NCI-H526 (cell line): ENCODE measurements at regions not wholly inside any gene's neighbourhood (a gene's known extent, or its start where the extent isn't known, plus 50 kb on each side); places are given as distances from the start of the nearest gene placed in this dataset.

ENCODE experiments used
- DNase-seq, 2 experiments: peaks; one replicate each; lab custom pipeline; 2025; lab: John Stamatoyannopoulos, UW

DNA sequence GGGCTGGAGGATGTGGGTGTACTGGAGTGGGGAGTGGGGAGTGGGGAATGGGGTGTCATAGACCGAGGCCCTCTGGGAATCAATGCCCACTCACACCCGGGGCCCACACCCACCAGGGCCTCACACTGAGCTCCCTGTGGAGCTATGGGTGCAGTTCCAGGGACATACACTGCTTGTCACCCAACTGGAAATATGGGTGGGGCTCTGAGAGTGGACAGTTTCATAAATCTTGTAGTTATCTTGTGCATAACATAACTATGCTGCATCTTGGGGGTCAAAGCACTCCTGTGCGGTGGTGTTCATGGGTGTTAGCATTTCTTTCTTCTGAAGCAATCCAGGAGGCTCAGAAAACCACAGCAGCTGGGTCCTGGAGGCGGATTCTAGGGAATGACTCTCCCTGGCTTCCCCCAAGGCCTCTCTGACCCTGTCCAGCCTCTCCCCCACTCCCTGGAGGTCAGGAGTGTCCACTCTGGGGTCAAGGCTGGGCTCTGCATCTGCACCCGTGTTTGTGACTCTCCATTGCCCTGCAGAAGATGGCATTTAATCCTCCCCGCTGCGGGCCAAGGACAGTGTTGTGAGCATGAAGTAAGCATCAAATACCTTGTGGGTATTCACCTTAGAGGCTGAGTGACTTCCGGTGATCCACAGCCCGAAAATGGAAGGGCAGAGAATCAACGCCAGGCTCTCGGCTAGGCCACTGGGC lies 172.5 kb downstream of the CTTN start:
- DNase-seq: no peak

DNA sequence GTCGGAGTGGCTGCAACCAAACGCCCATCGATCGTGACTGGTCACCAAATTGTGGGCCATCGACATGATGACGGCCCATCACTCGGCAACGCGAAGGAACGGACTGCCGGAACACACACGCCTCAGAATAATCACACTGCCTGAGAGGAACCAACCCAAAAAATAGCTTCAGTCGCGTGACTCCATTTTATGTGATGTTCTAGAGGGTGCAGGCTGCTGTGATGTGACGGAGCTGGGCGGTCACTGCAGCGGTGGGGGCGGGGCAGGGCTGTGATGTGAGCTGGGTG lies 174.6 kb downstream of the CTTN start:
- no peak for DNase-seq

DNA sequence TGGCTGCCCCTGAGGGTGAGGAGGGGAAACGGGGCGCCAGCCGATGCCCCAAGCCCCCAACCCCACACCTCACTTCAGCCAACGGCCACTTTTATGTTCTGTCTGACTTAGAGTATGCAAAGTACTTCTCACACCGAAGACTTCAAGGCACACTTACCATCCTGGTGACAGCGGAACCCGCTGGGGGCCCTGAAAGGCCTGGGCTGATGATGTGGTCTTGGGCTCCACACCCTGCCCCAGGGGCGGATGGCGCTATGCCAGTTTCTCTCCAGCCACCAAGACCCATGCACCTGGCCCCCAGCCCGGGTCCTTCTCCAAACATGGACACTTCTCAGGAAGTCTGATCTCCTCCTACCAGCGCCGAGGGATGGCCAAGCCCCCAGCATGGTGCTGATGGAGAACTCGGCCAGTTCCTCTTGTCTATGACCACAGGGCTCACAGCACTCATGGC lies 175.4 kb downstream of the CTTN start:
- no peak for DNase-seq

DNA sequence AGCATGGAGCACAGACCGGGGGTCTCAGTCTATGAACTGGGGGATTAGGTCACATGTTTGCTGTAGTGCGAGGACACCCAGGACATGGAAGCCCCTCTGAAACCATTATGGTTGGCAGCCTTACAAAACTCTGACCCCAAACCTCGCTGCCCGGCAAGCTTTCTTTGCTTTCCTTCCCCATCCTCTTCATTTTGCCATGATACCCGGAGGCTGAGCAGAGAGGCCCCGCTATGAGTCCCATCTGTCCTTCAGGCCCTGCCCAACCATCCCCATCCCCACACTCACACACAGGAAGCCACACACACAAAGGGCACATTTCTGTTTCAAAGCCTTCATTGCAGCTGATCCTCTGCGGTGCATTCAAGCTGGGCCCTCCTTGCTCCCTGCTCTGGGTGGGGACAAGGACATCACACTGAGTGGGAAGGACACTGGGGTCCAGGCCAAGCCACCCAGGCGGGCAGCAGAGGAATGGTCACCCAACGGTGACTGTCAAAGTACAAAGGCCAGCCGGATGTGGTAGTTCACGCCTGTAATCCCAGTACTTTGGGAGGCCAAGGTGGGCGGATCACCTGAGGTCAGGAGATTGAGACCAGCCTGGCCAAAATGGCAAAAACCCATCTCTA lies 176.5 kb downstream of the CTTN start:
- no peak for DNase-seq

DNA sequence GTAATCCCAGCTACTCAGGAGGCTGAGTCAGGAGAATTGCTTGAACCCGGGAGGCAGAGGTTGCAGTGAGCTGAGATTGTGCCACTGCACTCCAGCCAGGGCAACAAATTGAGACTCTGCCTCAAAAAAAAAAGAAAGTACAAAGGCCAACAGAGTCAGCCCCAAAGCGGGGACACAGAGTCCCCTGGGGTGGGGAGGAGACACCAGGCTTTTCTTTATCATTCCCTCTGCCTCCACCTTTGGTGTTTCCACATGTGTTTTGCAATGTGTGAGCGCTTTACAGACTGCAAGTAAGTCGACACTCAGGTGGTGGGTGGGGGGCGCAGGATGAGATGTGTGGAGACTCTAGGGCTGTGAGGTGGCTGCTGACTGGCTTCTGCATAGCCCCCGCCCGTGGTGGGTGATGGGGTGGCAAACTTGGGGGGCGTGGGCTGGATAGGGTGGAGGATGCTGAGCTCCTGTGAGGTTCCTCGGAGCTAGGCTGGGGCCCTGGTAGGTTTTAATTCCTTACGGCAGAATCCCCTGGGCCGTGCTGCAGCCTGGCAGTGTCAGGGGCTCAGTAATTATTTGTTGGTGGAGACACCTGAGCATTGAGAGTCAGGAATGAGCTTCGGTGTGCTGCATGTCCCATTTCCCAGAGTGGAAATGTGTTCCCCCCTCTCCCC lies 177.2 kb downstream of the CTTN start:
- no peak for DNase-seq

DNA sequence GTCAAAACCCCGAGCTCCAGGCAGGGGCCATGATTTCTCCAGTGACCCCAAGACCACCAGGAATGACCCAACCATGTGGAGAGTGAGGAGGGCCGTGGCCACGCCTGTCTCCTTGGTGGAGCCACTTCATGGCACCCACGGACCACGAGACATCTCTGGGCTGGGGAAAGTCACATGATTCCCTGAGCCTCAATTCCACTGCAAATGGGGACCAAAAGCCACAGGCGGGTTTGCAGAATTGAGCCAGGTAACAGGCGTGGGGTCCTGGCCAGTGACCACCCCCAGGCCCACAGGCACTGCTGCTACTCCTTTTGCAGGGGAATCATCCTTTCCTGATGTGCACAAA lies 178.9 kb downstream of the CTTN start:
- DNase-seq: no peak

DNA sequence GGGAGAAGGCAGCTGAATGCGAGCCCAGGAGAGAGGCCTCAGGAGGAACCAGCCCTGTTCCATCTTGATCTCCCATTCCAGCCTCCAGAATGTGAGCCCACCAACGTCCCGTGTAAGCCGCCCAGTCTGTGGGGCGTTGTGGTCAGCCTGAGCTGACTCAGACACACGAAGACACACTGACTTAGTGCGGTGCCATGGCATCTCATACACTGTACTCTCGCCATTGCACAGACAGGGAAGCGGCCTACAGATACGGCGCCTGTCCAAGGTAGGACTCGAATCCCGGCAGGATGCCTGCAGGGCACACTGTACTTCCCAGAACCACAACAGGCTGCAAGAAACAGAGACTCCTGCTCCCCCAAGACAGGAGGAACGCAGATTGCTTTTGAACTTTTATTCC lies 179.6 kb downstream of the CTTN start:
- no peak for DNase-seq

DNA sequence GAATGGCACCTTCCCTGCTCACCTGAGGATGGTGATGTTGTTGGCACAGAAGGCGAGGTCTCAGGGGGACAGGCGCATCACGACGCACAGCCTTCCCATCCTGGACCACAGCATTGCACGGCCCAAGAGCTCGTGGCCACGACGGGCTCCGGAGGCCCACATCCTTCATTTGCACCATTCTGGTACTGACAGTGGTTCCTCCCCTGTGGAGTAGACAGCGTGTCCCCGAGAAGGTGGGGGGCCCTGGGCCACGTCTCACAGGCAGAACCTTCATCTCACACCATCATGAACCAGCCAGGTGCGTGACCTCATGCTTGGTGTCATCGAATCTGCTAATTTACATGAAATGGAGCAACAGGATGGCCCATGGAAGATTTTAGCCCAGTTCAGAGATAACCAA lies 180.0 kb downstream of the CTTN start:
- no peak for DNase-seq

DNA sequence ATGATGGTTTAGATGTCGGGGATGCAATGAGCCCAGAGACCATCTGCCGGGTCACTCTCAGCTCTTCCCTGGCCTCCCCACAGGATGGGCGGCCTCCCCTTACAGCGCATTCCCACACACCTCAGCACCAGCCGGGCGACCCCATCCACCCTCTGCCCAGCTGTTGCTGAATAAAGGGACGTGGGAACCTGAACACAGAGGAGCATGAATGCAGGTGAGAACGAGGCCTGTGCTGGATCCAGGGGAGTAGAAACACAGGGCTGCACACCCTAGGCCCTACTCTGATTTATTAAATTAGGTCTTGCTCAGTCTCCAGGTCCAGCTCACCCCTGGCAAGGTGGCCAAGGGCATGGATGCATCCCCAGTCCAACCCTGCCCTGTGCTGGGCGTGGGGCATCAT lies 180.5 kb downstream of the CTTN start:
- no peak for DNase-seq

DNA sequence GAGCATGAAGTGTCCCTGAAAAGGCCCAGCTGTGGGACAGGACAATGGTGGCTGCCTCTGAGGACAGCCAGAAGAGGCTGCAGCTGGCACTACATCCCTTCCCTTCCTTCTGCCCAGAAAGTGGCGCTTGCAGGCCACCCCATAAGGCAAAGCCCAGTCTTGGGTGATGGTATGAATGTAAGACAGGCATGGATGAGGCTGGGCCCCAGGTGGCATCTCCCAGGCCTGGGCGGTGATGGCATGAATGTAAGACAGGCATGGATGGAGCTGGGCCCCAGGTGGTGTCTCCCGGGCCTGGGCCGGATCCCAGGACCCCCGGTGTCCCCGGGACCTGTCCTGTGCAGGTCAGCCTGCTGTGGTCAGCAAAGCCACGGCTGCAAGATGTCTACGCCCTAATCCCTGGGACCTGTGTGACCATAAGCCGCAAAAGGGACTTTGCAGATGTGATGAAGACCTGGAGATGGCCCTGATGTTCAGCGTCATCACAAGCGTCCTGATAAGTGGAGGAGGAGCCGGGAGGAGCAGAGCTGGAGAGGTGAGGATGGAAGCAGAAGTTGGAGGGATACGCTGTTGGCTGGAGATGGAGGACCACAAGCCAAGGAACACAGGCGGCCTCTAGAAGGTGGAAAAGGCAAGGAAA lies 181.1 kb downstream of the CTTN start:
- no peak for DNase-seq

DNA sequence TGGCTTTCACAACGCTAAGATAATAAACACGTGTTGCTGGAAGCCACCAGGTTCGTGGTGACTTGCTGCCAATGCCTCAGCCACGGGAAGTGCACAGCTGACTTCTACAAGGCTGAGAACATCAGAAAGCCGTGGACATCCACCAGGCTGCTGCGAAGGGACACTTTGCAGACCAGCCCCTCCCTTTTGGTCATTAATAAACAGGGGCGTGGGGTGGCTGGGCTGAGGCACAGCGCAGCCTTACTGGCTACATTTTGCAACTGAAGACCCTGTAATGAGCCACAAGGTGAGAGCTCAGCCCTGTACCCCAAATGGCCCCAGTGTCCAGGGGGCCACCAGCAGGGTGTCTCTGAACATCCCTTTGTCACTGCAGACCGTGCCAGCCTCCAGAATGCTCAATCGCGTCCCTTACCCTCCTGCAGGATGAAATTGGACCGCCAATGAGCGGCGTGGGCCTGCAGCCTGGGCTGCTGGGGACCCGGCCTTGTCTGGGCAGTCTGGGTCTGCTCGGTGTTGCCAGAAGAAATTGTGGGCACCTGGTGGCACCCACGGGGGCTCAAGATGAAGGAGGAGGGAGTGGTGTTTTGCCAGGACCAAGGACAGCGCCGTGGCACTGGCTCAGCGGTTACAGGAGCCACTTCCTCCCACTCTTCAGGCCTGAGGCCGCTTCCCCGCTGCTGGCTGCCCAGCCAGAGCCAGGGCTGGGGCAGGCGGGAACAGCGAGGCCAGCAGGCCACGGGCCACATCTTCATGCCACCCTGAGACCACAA lies 181.9 kb downstream of the CTTN start:
- DNase-seq: no peak

DNA sequence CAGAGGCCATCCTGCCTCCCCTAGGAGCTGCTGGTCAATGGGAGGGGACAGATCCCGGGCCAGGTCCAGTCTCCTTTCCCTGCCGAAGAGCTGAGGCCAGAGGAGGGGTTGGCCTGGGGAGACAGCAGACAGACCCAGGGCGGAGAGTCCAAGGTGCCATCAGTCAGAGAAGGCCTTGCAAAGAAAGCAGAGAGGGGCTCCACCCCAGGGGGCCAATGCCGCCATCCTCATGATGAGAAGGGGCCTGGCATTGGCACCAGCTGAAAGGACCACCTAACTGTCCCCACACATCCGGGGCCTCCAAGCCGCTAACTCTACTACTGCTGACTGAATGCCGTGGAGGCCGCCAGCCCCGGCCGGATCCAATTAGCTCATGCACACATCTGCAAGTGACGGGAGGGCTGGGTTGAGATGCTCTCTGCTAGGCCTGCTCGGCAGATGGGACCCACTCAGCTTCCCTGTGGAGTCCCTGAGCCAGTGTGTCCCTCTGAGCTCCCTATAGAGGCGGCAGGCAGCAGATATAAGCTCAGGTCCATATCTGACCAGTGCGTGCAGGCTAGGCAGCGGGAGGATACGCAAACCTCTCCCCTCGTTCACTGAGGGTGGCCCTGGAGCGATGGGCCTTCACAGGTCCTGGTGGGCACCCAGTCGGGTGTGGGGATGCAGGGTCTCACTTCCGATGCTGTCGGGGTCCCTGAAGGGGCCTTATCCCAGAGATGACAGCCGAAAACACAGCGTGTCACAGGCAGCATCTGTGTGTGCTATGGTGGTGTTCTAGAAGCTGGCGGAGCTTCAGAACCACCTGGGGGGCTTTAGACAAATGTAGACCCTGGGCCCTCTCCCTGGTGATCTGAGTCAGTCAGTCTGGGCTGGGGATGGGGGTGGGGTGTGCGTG lies 183.9 kb downstream of the CTTN start:
- DNase-seq: no peak

DNA sequence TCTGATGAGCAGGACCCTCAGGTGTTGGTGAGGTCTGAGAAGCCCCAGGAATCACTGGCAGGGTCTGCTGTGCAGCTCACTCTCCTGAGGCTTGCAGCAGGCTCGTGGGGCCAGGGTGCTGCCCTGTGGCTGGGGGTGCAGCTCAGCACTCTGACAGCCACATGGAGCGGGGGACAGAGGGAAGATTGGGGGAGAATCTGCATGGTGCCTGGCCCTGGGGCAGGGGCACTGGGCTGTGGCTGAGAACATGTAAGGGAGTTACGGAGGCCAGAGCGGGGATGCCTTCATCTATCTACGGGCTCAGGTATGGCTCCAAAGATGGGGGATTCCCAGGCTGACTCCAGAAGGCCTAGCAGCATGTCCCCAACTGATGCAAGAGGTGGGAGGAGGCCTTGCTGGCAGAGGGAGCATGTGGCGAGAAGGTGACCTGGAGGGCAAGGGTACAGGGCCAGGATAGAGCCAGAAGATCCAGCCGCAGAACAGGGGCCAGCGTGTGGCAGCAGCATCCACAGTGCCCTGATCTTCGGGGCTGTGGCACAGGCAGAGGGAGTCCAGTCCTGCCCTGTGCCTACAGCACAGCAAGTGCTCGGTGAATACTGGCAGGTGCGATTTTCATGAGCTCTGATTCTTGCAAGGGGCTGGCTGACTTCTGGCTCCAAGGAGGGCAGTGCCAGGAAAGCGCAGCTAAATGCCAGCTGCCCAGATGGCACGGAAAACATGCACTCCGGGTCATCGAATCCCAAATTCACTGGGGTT lies 184.7 kb downstream of the CTTN start:
- DNase-seq: peak in 1 of 2 experiments; percentile 16

DNA sequence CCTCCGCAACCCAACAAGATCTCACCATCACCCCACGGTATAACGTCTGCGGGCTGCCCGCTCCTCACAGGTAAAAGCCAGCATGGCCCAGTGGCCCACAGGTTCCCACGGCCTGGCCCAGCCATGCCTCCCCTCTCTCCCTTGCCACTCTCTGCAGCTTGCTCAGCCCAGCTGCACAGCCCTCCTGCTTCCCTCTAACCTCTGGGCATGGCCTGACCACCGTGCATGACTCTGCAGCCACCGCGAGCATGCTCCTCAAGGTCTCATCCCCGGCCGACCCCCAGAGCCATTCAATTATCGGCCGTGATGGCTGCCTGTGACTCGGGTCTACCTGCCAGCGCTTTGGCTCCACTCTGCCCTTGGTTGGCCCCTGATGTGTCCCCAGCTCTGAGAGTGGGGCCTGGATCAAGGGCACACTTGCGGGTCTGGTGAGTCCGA lies 185.5 kb downstream of the CTTN start:
- no peak for DNase-seq

DNA sequence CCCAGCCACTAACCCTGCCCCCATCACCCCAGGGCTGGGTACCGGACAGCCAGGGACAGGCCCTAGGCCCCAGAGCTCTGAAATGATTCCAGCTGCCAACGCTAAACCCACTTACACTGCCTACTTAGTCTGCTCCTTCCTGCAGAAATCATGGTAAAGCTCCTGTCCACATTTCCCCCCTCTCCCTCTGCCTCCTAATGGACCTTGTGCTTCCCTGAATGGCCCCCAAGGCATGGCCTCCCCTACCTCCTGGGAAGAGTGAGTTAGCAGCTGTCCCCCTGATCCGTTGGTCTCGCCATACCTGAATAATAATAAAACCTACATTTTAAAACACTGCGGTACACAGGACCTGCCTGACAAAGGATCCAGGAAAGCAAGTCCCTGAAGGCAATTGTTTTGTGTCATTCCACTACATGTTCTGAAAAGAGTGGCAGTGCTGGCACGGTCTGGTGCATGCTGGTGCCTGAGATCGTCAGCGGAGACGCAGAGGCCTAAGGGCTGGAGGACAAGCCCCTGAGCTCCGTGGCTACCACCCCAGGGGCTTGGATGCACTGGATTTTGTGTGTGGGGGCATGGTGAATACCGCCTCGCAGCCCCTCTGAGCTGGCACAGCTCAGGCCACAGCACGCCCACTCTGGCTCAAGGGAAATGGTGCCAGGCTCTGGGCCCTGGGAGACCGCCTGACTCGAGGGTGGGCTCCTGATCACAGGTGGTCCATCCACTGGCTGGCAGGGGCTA lies 186.3 kb downstream of the CTTN start:
- DNase-seq: no peak

DNA sequence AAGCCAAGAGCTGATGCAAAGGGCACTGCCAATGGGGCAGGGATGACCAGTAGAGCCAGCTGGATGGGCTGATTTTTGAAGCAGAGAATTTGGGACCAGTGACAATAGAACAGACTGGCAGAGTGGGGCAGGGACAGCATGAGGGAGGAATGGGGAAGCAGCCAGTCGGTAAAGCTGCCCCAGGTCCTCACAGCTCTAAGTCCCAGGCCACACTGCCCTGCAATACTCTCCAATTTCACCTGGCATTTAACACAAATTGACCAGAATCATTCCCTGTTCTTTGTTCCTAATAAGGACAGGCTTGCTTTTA lies 186.9 kb downstream of the CTTN start:
- DNase-seq: no peak

DNA sequence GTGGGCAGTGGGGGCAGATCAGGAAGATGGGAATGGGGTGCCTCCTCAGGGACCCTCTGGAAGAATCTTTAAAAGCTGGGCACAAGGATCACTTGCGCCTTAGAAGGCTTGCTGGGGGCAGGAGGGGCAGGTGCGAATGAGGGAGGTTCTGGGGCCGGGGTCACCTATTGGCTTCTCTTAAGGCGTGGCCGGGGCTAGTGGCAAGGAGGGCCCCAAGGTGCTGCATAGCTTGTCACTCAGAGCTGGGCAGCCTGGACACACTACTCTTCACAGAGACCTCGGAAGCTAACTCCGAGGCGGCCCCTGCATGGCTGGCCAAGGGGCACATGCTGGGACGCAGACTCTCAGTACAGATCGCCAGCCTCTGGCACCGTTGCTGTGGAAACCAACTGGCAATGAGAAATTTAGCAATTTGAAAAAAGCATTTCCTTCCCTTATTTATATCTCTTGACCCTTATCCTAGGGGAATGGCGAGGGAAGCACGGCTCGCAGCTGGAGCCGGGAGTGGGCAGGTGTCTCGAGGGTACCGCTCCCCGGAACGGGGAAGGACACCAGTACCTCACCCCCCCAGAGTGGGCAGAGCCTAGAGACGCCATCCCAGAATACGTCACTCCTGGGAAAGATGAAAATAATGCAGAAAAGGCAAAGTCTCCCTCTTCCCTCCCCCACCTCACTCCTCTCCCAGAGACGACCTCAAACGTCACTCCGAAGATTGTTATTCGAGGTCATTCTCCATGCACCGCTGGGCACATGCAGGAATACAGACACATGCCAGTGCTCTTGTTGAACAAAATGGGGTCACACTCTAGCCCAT lies 188.1 kb downstream of the CTTN start:
- DNase-seq: peak in 1 of 2 experiments; percentile 29

DNA sequence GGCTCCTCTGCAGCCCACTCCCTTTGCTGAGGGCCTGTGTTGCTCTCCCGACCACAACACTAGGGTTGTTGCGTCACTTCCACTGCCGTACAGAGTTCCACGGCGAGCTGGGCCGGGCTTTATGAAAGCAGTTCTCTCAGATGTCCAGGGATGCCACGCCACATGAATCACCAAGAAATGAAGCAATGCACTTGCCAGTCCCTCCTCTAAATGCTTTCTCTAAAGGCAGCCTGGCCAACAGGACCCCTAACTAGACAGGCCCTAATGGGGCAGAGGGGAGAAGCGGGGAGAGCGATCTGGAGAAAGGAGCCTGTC lies 188.7 kb downstream of the CTTN start:
- no peak for DNase-seq

DNA sequence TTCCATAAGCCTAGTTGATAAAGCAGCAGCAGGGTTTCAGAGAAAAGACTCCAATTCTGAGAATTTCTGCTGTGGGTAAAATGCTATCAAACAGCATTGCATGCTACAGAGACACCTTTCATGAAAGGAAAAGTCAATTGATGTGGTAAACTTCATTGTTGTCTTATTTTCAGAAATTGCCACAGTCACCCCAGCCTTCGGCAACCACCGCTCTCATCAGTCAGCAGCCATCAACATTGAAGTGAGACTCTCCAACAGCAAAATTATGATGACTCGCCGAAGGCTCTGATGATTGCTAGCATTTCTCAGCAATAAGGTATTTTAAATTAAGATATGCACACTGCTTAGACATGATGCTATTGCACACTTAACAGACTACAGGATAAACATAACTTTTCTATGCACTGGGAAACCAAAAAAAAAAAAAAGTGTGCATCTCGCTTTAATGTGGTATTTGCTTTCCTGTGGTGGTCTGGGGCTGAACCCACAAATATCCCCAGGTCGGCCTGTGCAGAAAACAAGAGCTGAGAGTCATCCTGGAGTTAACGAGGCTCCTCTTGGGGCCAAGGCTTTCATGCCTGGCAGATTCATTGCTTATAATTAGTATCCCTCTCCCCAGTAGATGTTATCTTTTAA lies 192.1 kb downstream of the CTTN start:
- no peak for DNase-seq
